RWPE2 (cell line): ENCODE measurements at regions not wholly inside any gene's neighbourhood (a gene's known extent, or its start where the extent isn't known, plus 50 kb on each side); places are given as distances from the start of the nearest gene placed in this dataset.
"Not testable (repeated sequence)": the region's sequence is repeated elsewhere in the genome, so short reads cannot be mapped to it uniquely, and the experiment has no call there.

Experiments
- ATAC-seq: fragments of 200-7000 bp; cut with Tn5 transposase; 3 replicates; pipeline ENCODE4 v1.9.1; 2021; ENCODE audit warnings: low read depth
- DNase-seq: peaks from one replicate; pipeline ENCODE4 v3.0.0-alpha.2; 2020; ENCODE audit warnings: low spot score
- H3K27ac ChIP-seq: fragments of 450-650 bp; 2 replicates; pipeline ENCODE4 v1.5.1; 2017; ENCODE audit warnings: mild to moderate bottlenecking; ENCODE audit not compliant: poor library complexity, severe bottlenecking
- H3K27me3 ChIP-seq: fragments of 250-450 bp; sonication (Bioruptor Pico); 2 replicates; pipeline ENCODE4 v1.5.1; 2021; ENCODE audit warnings: mild to moderate bottlenecking, moderate library complexity; ENCODE audit not compliant: insufficient read depth, poor library complexity, severe bottlenecking
- H3K36me3 ChIP-seq: fragments of 250-450 bp; sonication (Bioruptor Pico); 2 replicates; pipeline ENCODE4 v1.5.1; 2020; ENCODE audit warnings: low read depth, mild to moderate bottlenecking, moderate library complexity
- H3K4me1 ChIP-seq: fragments of 250-450 bp; sonication (Bioruptor Pico); 2 replicates; pipeline ENCODE4 v1.5.1; 2021; ENCODE audit warnings: mild to moderate bottlenecking, moderate library complexity; ENCODE audit not compliant: insufficient read depth, poor library complexity, severe bottlenecking
- H3K4me3 ChIP-seq: fragments of 250-450 bp; sonication (Bioruptor Pico); 2 replicates; pipeline ENCODE4 v1.5.1; 2021; ENCODE audit warnings: mild to moderate bottlenecking, moderate library complexity; ENCODE audit not compliant: severe bottlenecking
- H3K9me3 ChIP-seq: fragments of 250-450 bp; sonication (Bioruptor Pico); 2 replicates; pipeline ENCODE4 v1.5.1; 2021; ENCODE audit warnings: mild to moderate bottlenecking, moderate library complexity; ENCODE audit not compliant: severe bottlenecking
- CTCF ChIP-seq: fragments of 450-650 bp; IDR thresholded peaks from one replicate; pipeline ENCODE4 v1.5.1; 2017; ENCODE audit warnings: mild to moderate bottlenecking, moderate library complexity; ENCODE audit not compliant: poor library complexity, severe bottlenecking

- ATAC-seq (no peak), DNase-seq (no peak)
- Histone ChIP-seq H3K9me3 (no peaks in the 10 kb centered on the region), H3K36me3 (no peaks in the 10 kb centered on the region), H3K27ac (no peak overlapping the region), H3K4me1 (no peaks in the 10 kb centered on the region), H3K4me3 (no peak overlapping the region), H3K27me3 (no peaks in the 10 kb centered on the region)
- TF ChIP-seq CTCF = no peak
These were observed 263.4 kb downstream of the NPHP4 start for GRCh38 chr1:5728663-5729355.

DNA sequence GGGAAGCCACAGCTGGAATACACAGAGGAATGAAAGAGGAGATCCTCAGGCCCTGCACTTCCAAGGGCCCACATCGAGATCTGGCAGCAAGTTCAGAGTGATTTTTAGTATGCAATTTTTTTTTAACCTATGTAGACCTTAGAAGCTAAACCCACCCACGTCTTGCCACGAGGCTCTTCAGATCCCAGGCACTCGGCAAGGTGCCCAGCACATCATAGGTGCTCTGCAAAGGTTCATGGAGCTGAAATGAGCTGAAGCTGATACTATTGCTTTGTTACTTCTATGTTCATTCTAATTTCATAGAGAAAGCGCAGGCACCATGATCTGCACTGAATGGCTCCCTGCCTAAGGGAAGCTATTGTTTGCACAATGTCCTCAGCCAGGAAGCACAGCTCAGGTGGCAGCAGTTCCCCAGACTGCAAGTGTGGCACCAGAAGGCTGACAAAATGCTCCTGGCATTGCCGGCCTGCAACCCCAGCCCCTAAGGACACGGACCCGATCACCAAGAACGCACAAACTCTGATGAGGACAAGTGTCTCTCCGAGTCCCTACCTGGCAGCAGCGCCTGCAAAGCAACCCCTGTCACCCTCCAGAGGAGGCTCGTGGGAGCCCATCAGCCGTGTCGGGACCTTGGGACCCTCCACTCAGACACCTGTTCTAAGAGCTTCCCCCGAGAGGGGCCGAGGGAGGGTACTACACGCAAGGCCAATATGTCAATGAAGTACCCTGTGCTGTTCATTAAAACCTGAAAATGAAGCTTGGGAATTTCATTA is 264.2 kb downstream of the NPHP4 start:
- DNase-seq = peak; percentile 18
- H3K9me3 ChIP-seq = no peaks in the 10 kb centered on the region
- H3K27ac ChIP-seq = no peak overlapping the region
- H3K27me3 ChIP-seq = no peaks in the 10 kb centered on the region
- H3K36me3 ChIP-seq = no peaks in the 10 kb centered on the region
- no peak overlapping the region for H3K4me3 ChIP-seq
- no peak for ATAC-seq
- TF ChIP-seq CTCF = no peak
- H3K4me1 ChIP-seq = no peaks in the 10 kb centered on the region

- H3K9me3 ChIP-seq = no peaks in the 10 kb centered on the region
- H3K27me3 ChIP-seq = no peaks in the 10 kb centered on the region
- DNase-seq = no peak
- H3K27ac ChIP-seq = no peak overlapping the region
- no peak overlapping the region for H3K4me3 ChIP-seq
- no peak for TF ChIP-seq CTCF
- no peaks in the 10 kb centered on the region for H3K4me1 ChIP-seq
- no peaks in the 10 kb centered on the region for H3K36me3 ChIP-seq
- no peak for ATAC-seq
These were observed 265.0 kb downstream of the NPHP4 start for GRCh38 chr1:5727191-5727590.

- H3K27ac ChIP-seq, H3K27me3 ChIP-seq, H3K36me3 ChIP-seq, H3K9me3 ChIP-seq, ATAC-seq, DNase-seq, H3K4me3 ChIP-seq, H3K4me1 ChIP-seq: not testable (repeated sequence)
These were observed 265.5 kb downstream of the NPHP4 start for GRCh38 chr1:5726586-5727184.

- Histone ChIP-seq H3K27me3 (no peaks in the 10 kb centered on the region), H3K4me1 (peaks cover under 1% of the 10 kb centered on the region), H3K36me3 (no peaks in the 10 kb centered on the region), H3K4me3 (no peak overlapping the region), H3K27ac (no peak overlapping the region), H3K9me3 (no peaks in the 10 kb centered on the region)
- no peak for ATAC-seq
- TF ChIP-seq CTCF = no peak
- DNase-seq = peak; percentile 18
These were observed 266.2 kb downstream of the NPHP4 start for GRCh38 chr1:5725855-5726585.
